NT2/D1 (cell line): ENCODE measurements at regions not wholly inside any gene's neighbourhood (a gene's known extent, or its start where the extent isn't known, plus 50 kb on each side); places are given as distances from the start of the nearest gene placed in this dataset.

Experiments
- SUZ12 ChIP-seq: IDR thresholded peaks from 2 replicates; pipeline ENCODE4 v1.6.1; 2011; ENCODE audit not compliant: insufficient read length, insufficient read depth; ENCODE audit errors: extremely low read depth
- YY1 ChIP-seq: IDR thresholded peaks from 2 replicates; pipeline ENCODE4 v1.6.1; 2011; ENCODE audit not compliant: insufficient read length, insufficient read depth
- ZNF274 ChIP-seq: IDR thresholded peaks from 2 replicates; pipeline ENCODE4 v1.6.1; 2011; ENCODE audit warnings: mild to moderate bottlenecking, low read depth, low read length

DNA sequence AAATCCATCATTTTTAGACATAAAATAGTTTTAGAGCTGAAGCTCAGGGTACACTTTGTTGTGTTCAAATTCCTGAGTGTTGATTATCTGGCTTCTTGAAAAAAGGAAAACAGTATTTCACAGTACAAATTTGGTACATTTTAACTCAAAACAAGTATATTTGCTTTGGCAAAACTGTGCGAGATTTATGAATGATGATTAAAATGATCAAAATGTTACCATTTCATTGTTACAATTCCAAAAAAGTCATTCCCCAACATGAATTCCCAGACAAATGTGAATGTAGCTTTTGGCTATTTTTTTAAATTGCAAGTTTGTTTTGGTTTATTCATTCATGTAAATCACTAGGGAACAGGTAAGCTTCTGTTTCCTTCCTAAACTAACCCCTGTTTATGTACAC, 347.4 kb upstream of the DCBLD2 start:
- TF ChIP-seq ZNF274 (no peak), SUZ12 (no peak), YY1 (no peak)
